Activated CD8-positive, alpha-beta memory T cell treated with anti-CD3 and anti-CD28 coated beads for 36 hours (primary cell): ENCODE measurements at regions not wholly inside any gene's neighbourhood (a gene's known extent, or its start where the extent isn't known, plus 50 kb on each side); places are given as distances from the start of the nearest gene placed in this dataset.
"Not testable (repeated sequence)": the region's sequence is repeated elsewhere in the genome, so short reads cannot be mapped to it uniquely, and the experiment has no call there.

Source experiments
- CTCF ChIA-PET: fragments of 350-600 bp; sonication (Branson Sonifier 250); formaldehyde crosslinking; loops from one replicate; lab custom pipeline; 2021; ENCODE audit warnings: antibody characterized with exemption; lab: Charles Lee
- POLR2A ChIA-PET: fragments of 350-600 bp; sonication (Branson Sonifier 250); formaldehyde crosslinking; loops from one replicate; lab custom pipeline; 2021; ENCODE audit warnings: antibody characterized with exemption; lab: Charles Lee

DNA sequence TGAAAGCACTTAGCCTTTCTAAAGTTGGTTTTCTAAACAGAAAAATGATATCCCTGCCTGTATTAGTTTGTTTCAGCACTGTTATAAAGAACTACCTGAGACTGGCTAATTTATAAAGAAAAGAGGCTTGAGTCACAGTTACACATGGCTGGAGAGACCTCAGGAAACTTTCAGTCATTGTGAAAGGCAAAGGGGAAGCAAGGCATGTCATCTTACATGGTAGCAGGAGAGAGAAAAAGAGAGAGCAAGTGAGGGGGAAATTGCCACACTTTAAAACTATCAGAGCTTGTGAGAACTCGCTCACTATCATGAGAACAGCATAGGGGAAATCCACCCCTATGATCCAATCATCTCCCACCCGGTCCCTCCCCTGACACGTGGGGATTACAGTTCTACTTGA lies 64.9 kb downstream of the FAM170A start:
- CTCF ChIA-PET = no interaction called here
- POLR2A ChIA-PET = no interaction called here

DNA sequence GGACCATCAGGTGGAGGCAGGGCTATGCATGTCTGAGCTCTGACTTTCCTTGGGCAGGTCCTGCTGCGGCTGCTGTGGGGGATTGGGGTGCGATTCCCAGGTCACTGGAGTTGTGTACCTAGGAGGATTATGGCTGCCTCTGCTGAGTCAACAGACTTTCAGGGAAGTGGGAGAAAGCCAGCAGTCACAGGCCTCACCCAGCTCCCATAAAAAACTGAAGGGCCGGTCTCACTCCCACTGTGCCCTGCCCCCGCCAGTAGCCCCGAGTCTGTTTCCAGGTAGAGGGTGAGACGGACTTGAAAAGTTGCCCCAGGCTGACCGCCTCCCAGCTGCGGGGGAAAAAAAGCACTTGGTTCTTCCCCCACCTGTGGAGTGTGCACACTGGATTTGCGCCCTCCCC lies 76.7 kb downstream of the FAM170A start:
- CTCF ChIA-PET = no interaction called here
- POLR2A ChIA-PET = no interaction called here

GRCh38 chr5:119708076-119708790 lies 78.9 kb downstream of the FAM170A start:
- POLR2A ChIA-PET = no interaction called here
- CTCF ChIA-PET = no interaction called here

- POLR2A ChIA-PET = no interaction called here
- CTCF ChIA-PET = no interaction called here
Measured at GRCh38 chr5:119721775-119722174, 92.4 kb downstream of the FAM170A start.

DNA sequence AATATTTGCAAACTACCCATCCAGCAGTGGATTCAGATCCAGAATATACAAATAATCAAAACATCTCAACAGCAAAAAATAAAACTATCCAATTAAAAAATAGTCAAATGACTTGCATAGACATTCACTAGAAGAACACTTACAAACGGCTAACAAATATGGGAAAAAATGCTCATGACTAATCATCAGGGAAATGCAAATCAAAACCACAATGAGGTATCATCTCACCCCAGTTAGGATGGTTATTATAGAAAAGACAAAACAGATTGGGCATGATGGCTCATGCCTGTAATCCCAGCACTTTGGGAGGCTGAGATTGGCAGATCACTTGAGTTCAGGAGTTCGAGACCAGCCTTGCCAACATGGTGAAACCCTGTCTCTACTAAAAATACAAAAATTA lies 95.9 kb downstream of the FAM170A start:
- POLR2A ChIA-PET, CTCF ChIA-PET: not testable (repeated sequence)

DNA sequence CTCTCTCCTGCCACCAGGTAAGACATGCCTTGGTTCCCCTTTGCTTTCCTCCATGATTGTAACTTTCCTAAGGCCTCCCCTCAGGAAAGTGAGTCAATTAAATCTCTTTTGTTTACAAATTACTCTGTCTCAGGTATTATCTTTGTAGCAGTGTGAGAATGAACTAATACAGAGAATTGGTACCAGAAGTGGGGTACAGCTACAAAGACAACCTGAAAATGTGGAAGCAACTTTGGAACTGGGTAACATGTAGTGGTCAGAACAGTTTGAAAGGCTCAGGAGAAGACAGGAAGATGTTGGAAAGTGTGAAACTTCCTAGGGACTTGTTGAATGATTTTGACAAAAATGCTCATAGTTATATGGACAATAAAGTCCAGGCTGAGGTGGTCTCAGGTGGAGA lies 97.2 kb downstream of the FAM170A start:
- ChIA-PET POLR2A (no interaction called here), CTCF (no interaction called here)

DNA sequence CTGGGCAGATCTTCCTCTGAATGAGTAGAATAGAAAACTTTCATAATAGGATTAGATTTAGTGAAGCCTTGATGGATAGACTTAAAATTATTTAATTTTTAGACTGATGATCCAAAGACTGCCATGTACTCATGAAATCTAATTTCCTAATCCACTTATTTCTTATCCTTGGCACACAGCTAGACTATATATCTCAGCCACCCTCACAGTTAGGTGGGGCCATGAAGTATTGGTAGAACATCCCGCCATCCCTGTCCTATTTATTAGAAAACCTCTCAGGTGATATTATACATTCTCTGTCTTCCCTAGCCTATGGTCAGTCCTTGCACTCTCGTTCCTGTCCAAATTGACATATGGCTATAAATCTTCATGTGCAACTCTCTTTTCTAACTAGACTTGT lies 110.9 kb downstream of the FAM170A start:
- ChIA-PET CTCF (no interaction called here), POLR2A (no interaction called here)

DNA sequence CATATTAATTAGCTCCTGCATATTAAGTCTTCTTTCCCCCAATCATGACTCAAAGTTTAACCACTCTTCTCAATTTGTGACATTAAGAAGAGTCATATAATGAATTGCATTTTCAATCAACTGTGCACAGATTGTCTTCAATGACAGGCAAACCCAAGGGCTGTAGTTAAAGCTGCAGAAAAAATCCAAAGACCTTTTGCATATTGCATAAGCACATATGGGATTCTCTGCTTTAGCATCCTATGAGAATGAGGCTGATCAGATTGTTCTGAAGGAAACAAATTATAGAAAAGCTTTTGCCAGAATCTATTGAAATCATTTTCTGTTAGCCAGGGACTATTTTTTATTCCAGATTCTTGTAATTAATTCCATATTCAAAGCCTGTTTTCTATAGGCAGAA lies 112.3 kb downstream of the FAM170A start:
- CTCF ChIA-PET = no interaction called here

GRCh38 chr5:119742311-119742710 lies 113.0 kb downstream of the FAM170A start:
- ChIA-PET POLR2A (no interaction called here), CTCF (no interaction called here)

More for the DNA sequence above, 112.3 kb downstream of the FAM170A start:
- POLR2A ChIA-PET = no interaction called here

DNA sequence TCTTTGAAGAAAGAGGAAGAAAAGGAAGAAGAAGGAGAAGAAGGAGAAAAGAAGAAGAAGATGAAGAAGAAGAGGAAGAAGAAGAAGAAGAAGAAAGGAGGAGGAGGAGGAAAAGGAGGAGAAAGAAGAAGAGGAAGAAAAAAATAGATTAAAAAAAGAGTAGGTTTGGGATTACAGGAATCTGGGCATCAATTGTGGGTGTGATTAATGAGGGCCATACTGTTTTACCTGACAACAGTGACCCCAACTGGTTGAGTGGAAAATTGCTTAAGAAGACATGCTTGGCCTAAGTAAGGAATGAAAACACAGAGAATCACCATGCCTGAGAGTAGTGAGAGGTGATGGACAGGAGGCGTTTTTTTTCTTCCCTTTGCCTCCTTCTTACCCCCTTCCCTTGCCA lies 114.6 kb downstream of the FAM170A start:
- ChIA-PET CTCF (no interaction called here), POLR2A (no interaction called here)

GRCh38 chr5:119745976-119746375 lies 116.6 kb downstream of the FAM170A start:
- ChIA-PET POLR2A (no interaction called here), CTCF (no interaction called here)

DNA sequence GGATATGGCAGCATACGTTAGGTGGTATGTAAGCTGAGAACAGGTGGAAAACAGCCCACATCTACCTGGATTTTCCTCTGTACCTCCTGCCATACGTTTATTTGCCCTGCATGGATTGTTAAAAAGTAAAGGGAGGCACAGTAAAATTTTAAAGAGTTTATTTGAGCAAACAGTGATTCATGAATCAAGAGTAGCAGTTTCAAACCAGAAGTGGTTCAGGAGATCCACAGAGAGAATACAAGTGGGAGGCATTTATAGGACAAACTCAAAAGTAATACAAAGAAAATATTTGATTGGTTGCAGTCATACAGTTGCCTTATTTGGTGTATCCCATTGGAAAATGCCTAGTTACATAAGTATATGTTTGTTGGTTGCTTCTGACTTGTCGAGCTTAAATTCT lies 117.6 kb downstream of the FAM170A start:
- ChIA-PET CTCF (no interaction called here), POLR2A (no interaction called here)

GRCh38 chr5:119750887-119751733 lies 121.8 kb downstream of the FAM170A start:
- POLR2A ChIA-PET = no interaction called here
- CTCF ChIA-PET = no interaction called here

- ChIA-PET POLR2A (no interaction called here), CTCF (no interaction called here)
Measured at GRCh38 chr5:119751734-119752094, 122.4 kb downstream of the FAM170A start.

DNA sequence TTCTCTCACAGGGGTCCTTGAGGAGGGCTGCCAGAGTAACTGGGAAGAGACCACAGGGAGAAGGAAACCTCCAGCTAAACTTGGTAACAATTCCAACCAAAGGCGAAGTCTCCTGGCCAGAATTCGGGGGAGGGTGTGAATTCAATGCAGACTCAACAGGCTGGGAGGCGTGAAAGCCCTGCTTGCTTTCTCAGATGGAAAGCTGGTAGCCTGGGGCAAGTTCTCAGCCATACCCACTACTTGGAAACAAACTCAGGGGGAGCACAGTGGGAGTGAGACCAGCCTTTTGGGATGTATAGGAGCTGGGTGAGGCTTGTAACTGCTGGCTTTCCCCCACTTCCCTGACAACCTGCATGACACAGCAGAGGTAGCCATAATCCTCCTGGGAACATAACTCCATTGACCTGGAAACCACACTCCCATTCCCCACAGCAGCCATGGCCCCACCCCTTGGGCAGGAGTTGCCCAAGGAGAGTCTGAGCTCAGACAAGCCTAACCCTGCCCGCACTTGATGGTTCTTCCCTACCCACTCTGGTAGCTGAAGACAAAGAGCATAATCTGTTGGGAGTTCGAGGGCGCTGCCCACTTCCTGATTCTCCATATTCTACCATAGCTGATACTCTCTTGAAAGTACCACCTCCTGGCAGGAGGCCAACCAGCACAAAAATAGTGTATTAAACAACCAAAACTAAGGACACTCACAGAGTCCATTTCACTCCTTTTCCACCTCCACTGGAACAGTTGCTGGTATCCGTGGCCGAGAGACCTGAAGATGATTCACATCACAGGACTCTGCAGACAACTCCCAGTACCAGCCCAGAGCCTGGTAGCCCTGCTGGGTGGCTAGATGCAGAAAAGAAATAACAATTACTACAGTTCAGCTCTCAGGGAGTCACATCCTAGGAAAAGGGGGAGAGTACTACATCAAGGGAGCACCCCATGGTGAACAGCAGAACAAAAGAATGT lies 123.8 kb downstream of the FAM170A start:
- CTCF ChIA-PET = no interaction called here
- POLR2A ChIA-PET = no interaction called here

DNA sequence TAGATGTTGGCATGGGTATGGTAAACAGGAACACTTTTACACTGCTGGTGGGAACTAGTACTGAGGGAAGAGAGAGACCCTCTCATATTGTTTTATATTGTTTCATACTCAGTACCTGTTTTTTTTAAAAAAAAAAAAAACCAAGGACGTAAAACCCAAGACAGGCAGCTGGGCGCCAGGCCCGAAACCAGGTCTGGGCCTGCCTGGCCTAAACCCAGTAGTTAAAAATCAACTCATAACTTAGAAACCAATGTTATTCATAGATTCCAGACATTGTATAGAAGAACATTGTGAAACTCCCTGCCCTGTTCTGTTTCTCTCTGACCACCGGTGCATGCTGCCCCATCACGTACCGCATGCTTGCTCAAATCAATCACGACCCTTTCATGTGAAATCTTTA lies 125.5 kb downstream of the FAM170A start:
- CTCF ChIA-PET, POLR2A ChIA-PET: not testable (repeated sequence)

- ChIA-PET CTCF (no interaction called here), POLR2A (no interaction called here)
Measured at GRCh38 chr5:119757276-119757675, 127.9 kb downstream of the FAM170A start.

GRCh38 chr5:119769695-119770693 lies 140.6 kb downstream of the FAM170A start:
- POLR2A ChIA-PET, CTCF ChIA-PET: not testable (repeated sequence)

- CTCF ChIA-PET, POLR2A ChIA-PET: not testable (repeated sequence)
Measured at GRCh38 chr5:119780145-119780544, 150.8 kb downstream of the FAM170A start.
